CD4-positive, CD25-positive, alpha-beta regulatory T cell (primary cell): ENCODE measurements at regions not wholly inside any gene's neighbourhood (a gene's known extent, or its start where the extent isn't known, plus 50 kb on each side); places are given as distances from the start of the nearest gene placed in this dataset.
A peak's percentile ranks its signal among the peaks of the same experiment; 100 is the strongest.

Experiments used
- ATAC-seq, 2 donors: fragments of 150-1000 bp; cut with Tn5 transposase; one replicate each; pipeline ENCODE4 v1.10.0; 2021; ENCODE audit warnings: low read depth in 2 of 2, moderate number of reproducible peaks in 2 of 2, moderate library complexity in 1 of 2
- DNase-seq, 3 donors: peaks; one replicate each; pipeline versions ENCODE4 v3.0.0 to v3.0.0-alpha.2; 2012 to 2022; ENCODE audit warnings: mixed read lengths in 1 of 3
- H3K27ac ChIP-seq: one replicate; pipeline ENCODE4 v1.7.0; 2013; ENCODE audit warnings: mild to moderate bottlenecking, low read length; ENCODE audit not compliant: insufficient read depth, poor library complexity, severe bottlenecking
- H3K27me3 ChIP-seq: one replicate; pipeline ENCODE4 v1.7.0; 2013; ENCODE audit warnings: low read length; ENCODE audit not compliant: control insufficient read depth, insufficient read depth
- H3K36me3 ChIP-seq: one replicate; pipeline ENCODE4 v1.7.0; 2013; ENCODE audit warnings: mild to moderate bottlenecking, low read length, moderate library complexity; ENCODE audit not compliant: control insufficient read depth, insufficient read depth
- H3K4me1 ChIP-seq: 2 replicates; pipeline ENCODE4 v1.7.0; 2013; ENCODE audit warnings: mild to moderate bottlenecking, low read length; ENCODE audit not compliant: insufficient read depth, control insufficient read depth, poor library complexity, severe bottlenecking
- H3K4me3 ChIP-seq: one replicate; pipeline ENCODE4 v1.7.0; 2013; ENCODE audit warnings: low read depth, mild to moderate bottlenecking, low read length, moderate library complexity
- H3K9me3 ChIP-seq, 2 experiments: 1 replicate in 1 of 2; 2 replicates in 1 of 2; pipeline ENCODE4 v1.7.0; 2013; ENCODE audit warnings: low read length in 2 of 2, mild to moderate bottlenecking in 1 of 2, moderate library complexity in 1 of 2; ENCODE audit not compliant: control insufficient read depth in 2 of 2
- H3K27ac Mint-ChIP-seq, 3 donors: one replicate each; pipeline ENCODE4 v1.8.0; 2020 to 2022; ENCODE audit warnings: mild to moderate bottlenecking in 3 of 3, mixed read lengths in 3 of 3, moderate library complexity in 2 of 3
- H3K27me3 Mint-ChIP-seq: one replicate; pipeline ENCODE4 v1.8.0; 2022; ENCODE audit warnings: mild to moderate bottlenecking, mixed read lengths
- H3K36me3 Mint-ChIP-seq: one replicate; pipeline ENCODE4 v1.8.0; 2020; ENCODE audit warnings: mixed read lengths
- H3K4me1 Mint-ChIP-seq, 4 donors: one replicate each; pipeline ENCODE4 v1.8.0; 2020 to 2022; ENCODE audit warnings: mixed read lengths in 4 of 4, mild to moderate bottlenecking in 1 of 4
- H3K4me3 Mint-ChIP-seq, 4 donors: one replicate each; pipeline ENCODE4 v1.8.0; 2020 to 2022; ENCODE audit warnings: mild to moderate bottlenecking in 4 of 4, mixed read lengths in 4 of 4, moderate library complexity in 3 of 4
- H3K9me3 Mint-ChIP-seq, 7 donors: one replicate each; pipeline ENCODE4 v1.8.0; 2020 to 2022; ENCODE audit warnings: mixed read lengths in 7 of 7, mild to moderate bottlenecking in 3 of 7, moderate library complexity in 2 of 7

DNA sequence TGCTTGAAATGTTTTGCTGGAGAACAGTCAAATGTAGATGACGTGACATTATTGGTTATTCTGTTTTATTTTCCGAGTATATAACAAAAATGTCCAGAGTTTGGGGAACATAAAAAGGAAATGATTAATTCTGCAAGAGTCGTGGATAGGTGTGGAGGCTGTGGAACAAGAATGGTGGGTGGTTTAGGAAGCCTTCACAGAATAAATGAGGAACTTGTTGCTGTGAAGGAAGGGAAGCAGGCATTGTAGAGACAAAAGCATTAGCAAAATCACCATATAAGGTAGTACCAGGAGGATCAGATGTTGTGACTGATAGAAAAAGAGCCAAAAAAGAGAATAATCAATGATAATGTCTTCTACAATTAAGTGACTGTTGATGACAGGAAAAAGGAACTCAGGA, 66.2 kb upstream of the CNTLN start:
- no peaks in the 10 kb centered on the region for H3K27me3 ChIP-seq
- H3K9me3 ChIP-seq: no peaks in the 10 kb centered on the region
- no peaks in the 10 kb centered on the region for H3K27me3 Mint-ChIP-seq
- H3K4me3 ChIP-seq: no peak overlapping the region
- H3K27ac ChIP-seq: no peak overlapping the region
- DNase-seq (no peak), ATAC-seq (no peak)
- no peaks in the 10 kb centered on the region for H3K36me3 ChIP-seq
- H3K36me3 Mint-ChIP-seq: no peaks in the 10 kb centered on the region
- no peaks in the 10 kb centered on the region for H3K4me1 Mint-ChIP-seq
- no peak overlapping the region for H3K4me3 Mint-ChIP-seq
- H3K27ac Mint-ChIP-seq: no peak overlapping the region
- H3K4me1 ChIP-seq: no peaks in the 10 kb centered on the region
- peaks cover 0 to 7% (median 0%) of the 10 kb centered on the region in 7 donors for H3K9me3 Mint-ChIP-seq

DNA sequence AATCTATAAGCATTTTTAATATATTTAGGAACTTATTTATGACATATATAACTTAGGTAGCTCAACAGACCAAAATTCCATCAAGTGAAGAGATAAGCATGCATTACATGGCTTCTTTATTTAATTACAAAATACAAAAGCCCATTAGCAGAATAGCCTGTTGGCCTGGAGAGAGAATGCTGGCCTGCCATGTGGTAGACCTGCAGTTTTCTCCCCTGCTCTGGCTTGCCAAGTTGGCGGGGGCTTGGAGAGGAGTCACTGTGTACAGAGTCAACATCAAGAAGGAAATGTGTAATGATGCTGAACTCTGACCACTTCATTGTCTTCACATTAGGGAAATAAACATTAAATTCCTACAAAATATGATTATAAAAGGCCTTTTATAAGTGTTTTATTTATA, 69.8 kb upstream of the CNTLN start:
- Histone ChIP-seq H3K36me3 (no peaks in the 10 kb centered on the region), H3K4me3 (no peak overlapping the region), H3K27ac (no peak overlapping the region), H3K27me3 (no peaks in the 10 kb centered on the region), H3K4me1 (no peaks in the 10 kb centered on the region), H3K9me3 (no peaks in the 10 kb centered on the region)
- no peak for ATAC-seq
- H3K36me3 Mint-ChIP-seq: no peaks in the 10 kb centered on the region
- H3K27ac Mint-ChIP-seq: no peak overlapping the region
- no peaks in the 10 kb centered on the region for H3K27me3 Mint-ChIP-seq
- H3K9me3 Mint-ChIP-seq: peaks cover 0 to 7% (median 0%) of the 10 kb centered on the region in 7 donors
- no peaks in the 10 kb centered on the region for H3K4me1 Mint-ChIP-seq
- no peak for DNase-seq
- H3K4me3 Mint-ChIP-seq: no peak overlapping the region

DNA sequence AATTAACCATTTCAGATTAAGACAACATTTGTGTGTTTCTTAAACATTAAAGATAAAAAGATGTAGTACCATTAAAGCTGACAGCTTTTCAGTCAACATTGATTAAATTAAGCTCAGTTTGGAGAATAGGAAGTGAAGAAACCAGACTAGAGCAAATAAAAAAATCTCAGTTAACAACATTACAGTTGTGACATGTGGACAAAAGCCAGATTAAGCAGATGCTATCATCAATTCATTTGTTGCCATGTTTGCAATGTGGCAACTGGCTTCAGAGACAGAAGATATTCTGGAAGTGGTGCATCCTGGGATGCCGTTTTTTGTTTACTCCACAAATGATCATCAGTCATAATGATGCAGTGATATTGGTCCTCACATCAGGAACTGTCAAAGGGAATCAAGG, 70.3 kb upstream of the CNTLN start:
- no peaks in the 10 kb centered on the region for H3K27me3 ChIP-seq
- peaks cover 0 to 7% (median 0%) of the 10 kb centered on the region in 7 donors for H3K9me3 Mint-ChIP-seq
- no peak overlapping the region for H3K27ac Mint-ChIP-seq
- H3K36me3 ChIP-seq: no peaks in the 10 kb centered on the region
- H3K4me1 Mint-ChIP-seq: no peaks in the 10 kb centered on the region
- no peak overlapping the region for H3K4me3 Mint-ChIP-seq
- no peak overlapping the region for H3K4me3 ChIP-seq
- H3K9me3 ChIP-seq: no peaks in the 10 kb centered on the region
- no peak for DNase-seq
- H3K27ac ChIP-seq: no peak overlapping the region
- no peaks in the 10 kb centered on the region for H3K27me3 Mint-ChIP-seq
- H3K36me3 Mint-ChIP-seq: no peaks in the 10 kb centered on the region
- ATAC-seq: no peak
- H3K4me1 ChIP-seq: no peaks in the 10 kb centered on the region

DNA sequence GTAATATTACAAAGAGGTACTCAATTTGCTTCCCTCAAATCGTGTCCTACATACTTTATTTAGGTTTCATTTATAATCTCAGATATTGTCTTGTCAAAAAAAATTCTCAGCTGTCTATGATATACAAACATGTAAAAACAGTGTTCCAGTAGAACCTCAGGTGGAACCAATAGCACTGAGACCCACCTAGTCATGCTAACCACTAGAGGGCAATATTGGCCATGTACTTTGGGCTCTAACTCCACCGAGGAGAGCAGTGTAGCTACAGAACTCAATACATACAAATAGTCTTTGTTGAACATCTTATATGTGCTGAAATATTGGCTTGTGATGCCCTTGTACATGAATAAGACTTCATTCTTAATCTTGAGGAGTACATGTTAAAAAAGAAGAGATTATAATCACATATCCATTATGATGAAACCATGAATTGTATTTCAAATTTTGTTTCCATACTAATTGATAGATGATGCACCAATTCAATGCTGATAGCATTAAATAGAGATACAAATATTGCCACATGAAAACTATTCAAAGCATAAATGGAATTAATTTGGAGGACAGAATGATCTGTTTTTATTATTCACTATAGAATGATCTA, 71.2 kb upstream of the CNTLN start:
- Histone ChIP-seq H3K4me3 (no peak overlapping the region), H3K36me3 (no peaks in the 10 kb centered on the region), H3K27ac (no peak overlapping the region), H3K4me1 (no peaks in the 10 kb centered on the region), H3K9me3 (no peaks in the 10 kb centered on the region), H3K27me3 (no peaks in the 10 kb centered on the region)
- Mint-ChIP-seq H3K4me1 (no peaks in the 10 kb centered on the region), H3K4me3 (no peak overlapping the region), H3K27me3 (no peaks in the 10 kb centered on the region), H3K9me3 (peaks cover 0 to 4% (median 0%) of the 10 kb centered on the region in 7 donors), H3K36me3 (no peaks in the 10 kb centered on the region), H3K27ac (no peak overlapping the region)
- no peak for ATAC-seq
- DNase-seq: peak in 1 of 3 donors; percentile 16

DNA sequence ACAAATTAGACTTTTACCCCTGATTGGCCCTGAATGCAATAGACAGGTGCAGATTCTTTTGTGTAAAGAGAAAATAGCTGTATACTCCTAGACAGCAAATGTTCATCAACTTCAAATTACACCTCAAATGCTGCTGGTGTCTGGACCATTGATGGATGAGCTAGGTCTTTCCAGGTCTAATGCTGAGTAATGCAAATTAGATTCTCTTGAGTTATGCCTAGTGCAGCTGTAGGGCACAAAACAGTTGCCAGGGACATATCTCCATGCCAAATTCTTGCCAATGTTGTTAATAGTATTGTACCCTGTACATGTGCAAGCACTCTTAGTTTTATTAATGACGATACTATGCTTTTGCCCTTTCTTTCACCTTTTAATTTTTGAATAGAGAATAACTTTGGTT, 72.3 kb upstream of the CNTLN start:
- DNase-seq (no peak), ATAC-seq (no peak)
- no peak overlapping the region for H3K27ac Mint-ChIP-seq
- H3K27me3 ChIP-seq: no peaks in the 10 kb centered on the region
- peaks cover 0 to 3% (median 2%) of the 10 kb centered on the region in 7 donors for H3K9me3 Mint-ChIP-seq
- no peaks in the 10 kb centered on the region for H3K9me3 ChIP-seq
- H3K27me3 Mint-ChIP-seq: no peaks in the 10 kb centered on the region
- H3K4me1 Mint-ChIP-seq: no peaks in the 10 kb centered on the region
- H3K4me3 Mint-ChIP-seq: peak overlapping the region in 1 of 4 donors; percentile 43
- no peaks in the 10 kb centered on the region for H3K4me1 ChIP-seq
- no peak overlapping the region for H3K27ac ChIP-seq
- no peak overlapping the region for H3K4me3 ChIP-seq
- no peaks in the 10 kb centered on the region for H3K36me3 ChIP-seq
- H3K36me3 Mint-ChIP-seq: no peaks in the 10 kb centered on the region

DNA sequence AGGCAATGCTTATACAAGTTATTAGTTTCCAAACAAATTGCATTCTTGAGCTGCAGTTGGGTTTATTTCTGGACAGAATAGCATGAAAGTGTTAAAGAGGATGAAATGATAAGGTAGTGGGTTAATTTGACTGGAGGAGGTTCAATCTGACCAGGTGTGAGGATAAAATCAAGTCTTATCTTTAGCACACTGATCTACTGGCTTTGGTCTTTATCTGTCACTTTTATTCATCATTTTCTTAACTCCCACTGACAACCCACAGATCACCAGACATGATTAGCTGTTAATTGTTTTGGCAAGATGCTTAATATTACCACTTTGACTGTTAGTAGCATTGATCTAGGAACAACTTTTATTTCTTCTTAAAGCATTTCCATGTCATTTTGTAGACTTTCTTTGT, 74.4 kb upstream of the CNTLN start:
- Histone ChIP-seq H3K9me3 (no peaks in the 10 kb centered on the region), H3K4me3 (no peak overlapping the region), H3K27me3 (no peaks in the 10 kb centered on the region), H3K36me3 (no peaks in the 10 kb centered on the region), H3K27ac (no peak overlapping the region), H3K4me1 (no peaks in the 10 kb centered on the region)
- H3K27me3 Mint-ChIP-seq: no peaks in the 10 kb centered on the region
- H3K4me1 Mint-ChIP-seq: no peaks in the 10 kb centered on the region
- DNase-seq (no peak), ATAC-seq (no peak)
- no peak overlapping the region for H3K4me3 Mint-ChIP-seq
- H3K27ac Mint-ChIP-seq: no peak overlapping the region
- no peaks in the 10 kb centered on the region for H3K36me3 Mint-ChIP-seq
- H3K9me3 Mint-ChIP-seq: peaks cover 0 to 4% (median 1%) of the 10 kb centered on the region in 7 donors

DNA sequence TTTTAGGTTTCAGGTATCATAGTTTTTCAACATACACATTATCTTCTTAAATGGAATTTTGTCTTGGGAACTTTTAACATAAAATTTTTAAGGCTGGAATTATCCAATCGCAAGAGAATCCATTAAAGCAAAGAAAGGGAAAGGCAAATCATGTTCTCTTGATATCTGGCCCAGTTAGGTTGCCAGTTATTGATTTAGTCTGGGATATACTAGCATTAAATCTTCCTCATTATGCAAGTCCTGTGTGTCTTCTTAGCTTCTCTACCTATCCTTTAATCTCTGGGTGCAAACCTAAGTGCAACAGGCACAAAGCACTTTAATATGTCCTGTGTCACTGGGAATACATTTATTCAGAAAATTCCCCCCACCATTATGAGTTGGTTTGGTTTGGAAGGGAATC, 75.4 kb upstream of the CNTLN start:
- Mint-ChIP-seq H3K27ac (no peak overlapping the region), H3K4me3 (no peak overlapping the region), H3K36me3 (no peaks in the 10 kb centered on the region), H3K9me3 (peaks cover 0 to 7% (median 2%) of the 10 kb centered on the region in 7 donors), H3K4me1 (no peaks in the 10 kb centered on the region), H3K27me3 (no peaks in the 10 kb centered on the region)
- ATAC-seq (no peak), DNase-seq (no peak)
- H3K27me3 ChIP-seq: no peaks in the 10 kb centered on the region
- no peaks in the 10 kb centered on the region for H3K9me3 ChIP-seq
- no peaks in the 10 kb centered on the region for H3K36me3 ChIP-seq
- no peak overlapping the region for H3K27ac ChIP-seq
- H3K4me1 ChIP-seq: no peaks in the 10 kb centered on the region
- H3K4me3 ChIP-seq: no peak overlapping the region

DNA sequence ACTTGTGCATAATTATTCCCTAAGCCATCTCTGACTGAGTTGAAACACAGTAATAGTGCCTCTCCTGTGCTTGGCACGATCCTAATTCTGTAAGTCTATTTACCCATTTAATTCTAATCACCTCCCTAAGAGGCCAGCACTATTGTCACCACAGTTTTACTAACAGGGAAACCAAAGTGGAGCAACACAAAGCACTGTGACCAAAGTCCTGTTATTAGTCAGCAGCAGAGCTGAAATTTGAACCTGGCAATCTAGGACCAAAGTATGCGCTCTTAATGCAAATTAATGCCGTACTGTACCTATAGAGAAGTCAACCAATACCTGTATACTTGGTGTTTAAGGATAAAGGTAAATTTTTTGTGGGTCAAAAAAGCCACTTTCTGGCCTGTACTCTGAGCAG, 77.1 kb upstream of the CNTLN start:
- no peaks in the 10 kb centered on the region for H3K36me3 Mint-ChIP-seq
- H3K27ac Mint-ChIP-seq: no peak overlapping the region
- peaks cover 0 to 7% (median 2%) of the 10 kb centered on the region in 7 donors for H3K9me3 Mint-ChIP-seq
- no peaks in the 10 kb centered on the region for H3K4me1 Mint-ChIP-seq
- no peaks in the 10 kb centered on the region for H3K27me3 Mint-ChIP-seq
- DNase-seq: no peak
- H3K4me3 Mint-ChIP-seq: no peak overlapping the region
- no peak for ATAC-seq
- H3K36me3 ChIP-seq: no peaks in the 10 kb centered on the region
- peaks cover 0 to 3% of the 10 kb centered on the region in 2 experiments for H3K9me3 ChIP-seq
- H3K4me1 ChIP-seq: no peaks in the 10 kb centered on the region
- H3K27ac ChIP-seq: no peak overlapping the region
- no peaks in the 10 kb centered on the region for H3K27me3 ChIP-seq
- H3K4me3 ChIP-seq: no peak overlapping the region
